KOPT-K1 (cell line): ENCODE measurements at regions not wholly inside any gene's neighbourhood (a gene's known extent, or its start where the extent isn't known, plus 50 kb on each side); places are given as distances from the start of the nearest gene placed in this dataset.
"Not testable (repeated sequence)": the region's sequence is repeated elsewhere in the genome, so short reads cannot be mapped to it uniquely, and the experiment has no call there.

Experiments used
- H3K27ac ChIP-seq: fragments of 200-600 bp; sonication (generic); 2 replicates; pipeline ENCODE4 v1.5.1; 2016; ENCODE audit warnings: antibody characterized with exemption, mild to moderate bottlenecking, low read depth, low read length; ENCODE audit not compliant: poor library complexity, severe bottlenecking
- H3K36me3 ChIP-seq: fragments of 200-600 bp; sonication (generic); 2 replicates; pipeline ENCODE4 v1.5.1; 2017; ENCODE audit warnings: antibody characterized with exemption, mild to moderate bottlenecking, low read length, moderate library complexity; ENCODE audit not compliant: insufficient read depth
- H3K9me3 ChIP-seq: fragments of 200-600 bp; sonication (generic); 2 replicates; pipeline ENCODE4 v1.5.1; 2017; ENCODE audit warnings: antibody characterized with exemption, low read length, mild to moderate bottlenecking; ENCODE audit not compliant: insufficient read depth, poor library complexity, severe bottlenecking

- H3K27ac ChIP-seq, H3K9me3 ChIP-seq, H3K36me3 ChIP-seq: not testable (repeated sequence)
Observed at GRCh38 chr7:46261638-46262037, 340.6 kb upstream of the IGFBP3 start.

GRCh38 chr7:46259947-46260346 lies 338.9 kb upstream of the IGFBP3 start:
- H3K36me3 ChIP-seq: no peaks in the 10 kb centered on the region
- no peak overlapping the region for H3K27ac ChIP-seq
- H3K9me3 ChIP-seq: peaks cover 7% of the 10 kb centered on the region

GRCh38 chr7:46257761-46258448 lies 336.8 kb upstream of the IGFBP3 start:
- peaks cover 7% of the 10 kb centered on the region for H3K9me3 ChIP-seq
- no peaks in the 10 kb centered on the region for H3K36me3 ChIP-seq
- no peak overlapping the region for H3K27ac ChIP-seq

- Histone ChIP-seq H3K36me3 (no peaks in the 10 kb centered on the region), H3K9me3 (peaks cover 7% of the 10 kb centered on the region), H3K27ac (no peak overlapping the region)
Observed at GRCh38 chr7:46256870-46257661, 336.0 kb upstream of the IGFBP3 start.

- no peaks in the 10 kb centered on the region for H3K9me3 ChIP-seq
Observed at GRCh38 chr7:46253520-46253919, 332.4 kb upstream of the IGFBP3 start.

GRCh38 chr7:46247664-46248063 lies 326.6 kb upstream of the IGFBP3 start:
- Histone ChIP-seq H3K27ac (no peak overlapping the region), H3K36me3 (no peaks in the 10 kb centered on the region), H3K9me3 (no peaks in the 10 kb centered on the region)

More at GRCh38 chr7:46253520-46253919, 332.4 kb upstream of the IGFBP3 start:
- no peak overlapping the region for H3K27ac ChIP-seq
- no peaks in the 10 kb centered on the region for H3K36me3 ChIP-seq

- no peaks in the 10 kb centered on the region for H3K36me3 ChIP-seq
- H3K27ac ChIP-seq: no peak overlapping the region
- no peaks in the 10 kb centered on the region for H3K9me3 ChIP-seq
Observed at GRCh38 chr7:46245586-46246111, 324.6 kb upstream of the IGFBP3 start.

- Histone ChIP-seq H3K9me3 (no peaks in the 10 kb centered on the region), H3K36me3 (no peaks in the 10 kb centered on the region), H3K27ac (no peak overlapping the region)
Observed at GRCh38 chr7:46244757-46245156, 323.7 kb upstream of the IGFBP3 start.

- Histone ChIP-seq H3K27ac (no peak overlapping the region), H3K9me3 (no peaks in the 10 kb centered on the region), H3K36me3 (no peaks in the 10 kb centered on the region)
Observed at GRCh38 chr7:46243406-46243805, 322.3 kb upstream of the IGFBP3 start.

- H3K9me3 ChIP-seq: no peaks in the 10 kb centered on the region
- H3K36me3 ChIP-seq: no peaks in the 10 kb centered on the region
- H3K27ac ChIP-seq: no peak overlapping the region
Observed at GRCh38 chr7:46239846-46240245, 318.8 kb upstream of the IGFBP3 start.

GRCh38 chr7:46237466-46237865 lies 316.4 kb upstream of the IGFBP3 start:
- Histone ChIP-seq H3K27ac (no peak overlapping the region), H3K9me3 (no peaks in the 10 kb centered on the region), H3K36me3 (no peaks in the 10 kb centered on the region)

GRCh38 chr7:46233585-46234329 lies 312.7 kb upstream of the IGFBP3 start:
- no peak overlapping the region for H3K27ac ChIP-seq

GRCh38 chr7:46230990-46231305 lies 309.9 kb upstream of the IGFBP3 start:
- Histone ChIP-seq H3K36me3 (no peaks in the 10 kb centered on the region), H3K9me3 (no peaks in the 10 kb centered on the region), H3K27ac (no peak overlapping the region)

More at GRCh38 chr7:46233585-46234329, 312.7 kb upstream of the IGFBP3 start:
- H3K36me3 ChIP-seq: no peaks in the 10 kb centered on the region
- H3K9me3 ChIP-seq: no peaks in the 10 kb centered on the region

- no peak overlapping the region for H3K27ac ChIP-seq
- H3K36me3 ChIP-seq: no peaks in the 10 kb centered on the region
- H3K9me3 ChIP-seq: no peaks in the 10 kb centered on the region
Observed at GRCh38 chr7:46230298-46230989, 309.4 kb upstream of the IGFBP3 start.

- H3K36me3 ChIP-seq: no peaks in the 10 kb centered on the region
- no peak overlapping the region for H3K27ac ChIP-seq
Observed at GRCh38 chr7:46229409-46229808, 308.3 kb upstream of the IGFBP3 start.

More at GRCh38 chr7:46229409-46229808, 308.3 kb upstream of the IGFBP3 start:
- no peaks in the 10 kb centered on the region for H3K9me3 ChIP-seq
